BE2C (cell line): ENCODE measurements at regions not wholly inside any gene's neighbourhood (a gene's known extent, or its start where the extent isn't known, plus 50 kb on each side); places are given as distances from the start of the nearest gene placed in this dataset.

Source experiments
- DNase-seq: peaks from one replicate; pipeline ENCODE4 v3.0.0-alpha.2; 2020
- H3K27me3 ChIP-seq: fragments of 250-450 bp; sonication (Bioruptor Pico); 2 replicates; pipeline ENCODE4 v1.5.1; 2020; ENCODE audit warnings: mild to moderate bottlenecking
- H3K36me3 ChIP-seq: fragments of 250-450 bp; sonication (Bioruptor Pico); 2 replicates; pipeline ENCODE4 v1.5.1; 2020; ENCODE audit warnings: mild to moderate bottlenecking
- H3K4me1 ChIP-seq: fragments of 250-450 bp; sonication (Bioruptor Pico); 2 replicates; pipeline ENCODE4 v1.5.1; 2020
- H3K4me3 ChIP-seq: 2 replicates; pipeline ENCODE4 v1.5.1; 2011; ENCODE audit warnings: low read depth, low read length
- H3K9me3 ChIP-seq: fragments of 250-450 bp; sonication (Bioruptor Pico); 2 replicates; pipeline ENCODE4 v1.5.1; 2020
- CTCF ChIP-seq: IDR thresholded peaks from 2 replicates; pipeline ENCODE4 v1.5.1; 2012; ENCODE audit warnings: mild to moderate bottlenecking, low read depth, low read length

DNA sequence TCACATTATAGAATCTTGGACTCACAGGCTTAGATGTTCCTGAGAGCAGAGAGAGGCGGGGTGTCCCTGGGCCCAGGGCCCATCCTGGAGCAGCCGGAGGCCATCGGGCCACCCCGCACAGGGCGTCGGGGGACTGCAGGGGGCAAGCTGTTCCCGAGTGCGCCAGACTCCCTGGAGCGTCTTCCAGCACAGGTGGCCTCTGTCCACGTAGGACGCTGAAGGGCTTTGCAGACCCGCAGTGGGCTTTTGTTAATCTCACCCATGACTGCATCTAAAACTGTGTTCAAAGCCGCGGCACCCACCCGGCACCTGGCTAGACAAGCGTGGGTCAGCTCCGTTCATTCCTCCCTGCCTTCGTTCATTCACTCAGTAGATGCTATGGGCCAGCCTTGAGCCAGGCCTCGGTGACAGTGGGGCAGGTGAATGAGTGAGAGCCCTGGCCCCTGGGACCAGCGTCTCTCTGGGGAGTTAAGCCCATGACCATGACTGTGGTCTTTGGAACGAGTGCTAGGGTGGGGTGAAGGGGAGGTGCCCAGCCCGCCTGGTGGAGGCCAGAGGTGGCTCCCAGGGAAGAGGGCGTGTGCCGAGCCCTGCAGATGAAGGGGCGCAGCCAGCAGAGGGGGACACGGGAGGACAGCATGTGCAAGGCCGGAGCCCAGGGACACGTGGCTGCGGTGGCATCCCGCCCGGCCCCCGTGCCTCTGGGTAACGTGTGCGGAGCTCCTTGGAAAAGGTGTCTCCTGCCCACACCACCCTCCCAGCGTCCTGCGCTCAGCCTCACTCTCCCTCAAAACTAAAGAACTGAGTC, 98.3 kb downstream of the HMX1 start:
- no peak overlapping the region for H3K4me3 ChIP-seq
- H3K36me3 ChIP-seq = no peaks in the 10 kb centered on the region
- H3K4me1 ChIP-seq = no peaks in the 10 kb centered on the region
- H3K9me3 ChIP-seq = no peaks in the 10 kb centered on the region
- peak; percentile 5 for DNase-seq
- no peaks in the 10 kb centered on the region for H3K27me3 ChIP-seq
- TF ChIP-seq CTCF = no peak

- no peak for TF ChIP-seq CTCF
- Histone ChIP-seq H3K4me3 (no peak overlapping the region), H3K27me3 (no peaks in the 10 kb centered on the region), H3K9me3 (no peaks in the 10 kb centered on the region), H3K4me1 (no peaks in the 10 kb centered on the region), H3K36me3 (no peaks in the 10 kb centered on the region)
- peak; percentile 3 for DNase-seq
Measured at GRCh38 chr4:8772499-8773123, 99.0 kb downstream of the HMX1 start.

DNA sequence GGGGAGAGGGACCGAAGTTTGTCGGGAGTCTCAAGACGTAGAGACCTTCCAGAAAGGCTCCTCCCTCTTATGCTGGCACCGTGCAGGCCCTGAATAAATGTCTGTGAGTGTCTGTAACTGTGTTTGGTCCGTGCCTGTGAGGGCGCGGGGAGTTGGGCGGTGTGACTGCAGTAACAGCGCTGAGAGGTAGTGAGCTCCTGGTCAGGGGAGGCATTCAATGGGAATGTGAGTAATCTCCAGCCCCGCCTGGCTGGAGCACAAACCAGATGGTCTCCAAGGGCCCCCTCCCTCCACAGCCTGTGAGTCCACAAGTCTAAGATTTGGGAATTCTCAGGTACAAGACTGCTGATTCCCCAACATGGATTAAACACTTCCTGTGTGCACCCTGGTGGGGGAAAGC, 100.0 kb downstream of the HMX1 start:
- Histone ChIP-seq H3K4me1 (no peaks in the 10 kb centered on the region), H3K27me3 (no peaks in the 10 kb centered on the region), H3K4me3 (no peak overlapping the region), H3K36me3 (no peaks in the 10 kb centered on the region), H3K9me3 (no peaks in the 10 kb centered on the region)
- no peak for TF ChIP-seq CTCF
- peak; percentile 1 for DNase-seq

DNA sequence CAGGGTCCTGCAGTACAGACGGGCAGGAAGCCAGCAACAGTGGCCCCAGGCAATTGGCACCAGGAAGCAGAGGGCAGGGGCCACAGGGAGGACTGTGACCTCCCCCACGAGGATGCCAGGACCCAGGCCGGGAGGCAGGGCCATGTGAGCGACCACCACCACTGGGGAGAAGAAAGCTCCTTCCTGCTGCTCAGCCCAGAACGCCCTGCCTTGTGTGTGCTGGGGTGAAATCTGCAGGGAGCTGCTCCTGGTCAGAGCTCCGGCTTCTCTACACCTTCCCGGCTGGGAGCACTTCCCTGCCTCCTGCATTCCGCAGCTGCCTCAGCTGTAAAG, 100.4 kb downstream of the HMX1 start:
- Histone ChIP-seq H3K4me3 (no peak overlapping the region), H3K27me3 (no peaks in the 10 kb centered on the region), H3K9me3 (no peaks in the 10 kb centered on the region), H3K36me3 (no peaks in the 10 kb centered on the region), H3K4me1 (no peaks in the 10 kb centered on the region)
- peak; percentile 38 for DNase-seq
- TF ChIP-seq CTCF = no peak

GRCh38 chr4:8770518-8771257, 101.0 kb downstream of the HMX1 start:
- Histone ChIP-seq H3K9me3 (no peaks in the 10 kb centered on the region), H3K4me3 (no peak overlapping the region), H3K4me1 (no peaks in the 10 kb centered on the region), H3K27me3 (no peaks in the 10 kb centered on the region), H3K36me3 (no peaks in the 10 kb centered on the region)
- DNase-seq = peak; percentile 3
- no peak for TF ChIP-seq CTCF
